MM.1S (cell line): ENCODE measurements at regions not wholly inside any gene's neighbourhood (a gene's known extent, or its start where the extent isn't known, plus 50 kb on each side); places are given as distances from the start of the nearest gene placed in this dataset.

Experiments used
- EZH2phosphoT487 ChIP-seq: fragments of 300-600 bp; sonication (generic); IDR thresholded peaks from 2 replicates; pipeline ENCODE4 v1.6.1; 2018; ENCODE audit warnings: antibody characterized with exemption, low read length
- TF ChIP-seq, protein P1 (sequence below): fragments of 300-600 bp; sonication (generic); IDR thresholded peaks from 2 replicates; pipeline ENCODE4 v1.5.1; 2016; ENCODE audit warnings: antibody characterized with exemption, low read length, mixed read lengths

DNA sequence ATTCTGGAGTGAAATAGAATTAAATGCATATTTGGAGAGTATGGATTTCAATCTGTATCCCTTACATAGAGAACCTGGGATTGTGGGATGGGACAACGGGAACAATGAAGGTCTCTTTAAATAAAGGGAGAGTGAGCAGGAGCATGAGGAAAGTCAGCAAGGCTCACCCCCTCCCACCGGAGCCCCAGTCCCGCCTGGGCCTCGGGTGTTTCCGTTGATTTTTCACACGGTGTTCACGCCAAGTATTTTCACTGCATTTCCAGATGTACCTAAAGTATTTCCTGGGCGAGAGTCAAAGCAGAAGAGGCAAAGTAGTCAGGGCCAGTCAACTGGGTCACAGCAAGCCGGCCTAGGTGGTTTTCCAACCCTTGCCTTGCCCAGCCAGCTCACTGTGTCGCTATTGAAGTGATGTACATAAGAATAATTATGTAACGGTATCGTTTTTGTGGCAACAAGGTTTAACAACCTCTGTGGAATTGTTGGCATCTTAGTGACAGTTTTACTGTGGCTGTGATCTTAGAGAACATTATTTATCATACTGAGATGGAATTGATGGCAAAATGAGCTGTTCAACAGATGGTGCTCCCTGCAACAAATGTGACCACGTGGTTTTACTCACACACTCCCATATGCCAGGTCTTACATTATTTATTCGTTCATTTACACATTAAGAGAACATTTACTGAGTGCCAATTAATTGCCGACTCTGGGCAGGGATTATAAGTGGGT, 177.3 kb downstream of the ADAMTS15 start:
- TF ChIP-seq, protein P1, sequence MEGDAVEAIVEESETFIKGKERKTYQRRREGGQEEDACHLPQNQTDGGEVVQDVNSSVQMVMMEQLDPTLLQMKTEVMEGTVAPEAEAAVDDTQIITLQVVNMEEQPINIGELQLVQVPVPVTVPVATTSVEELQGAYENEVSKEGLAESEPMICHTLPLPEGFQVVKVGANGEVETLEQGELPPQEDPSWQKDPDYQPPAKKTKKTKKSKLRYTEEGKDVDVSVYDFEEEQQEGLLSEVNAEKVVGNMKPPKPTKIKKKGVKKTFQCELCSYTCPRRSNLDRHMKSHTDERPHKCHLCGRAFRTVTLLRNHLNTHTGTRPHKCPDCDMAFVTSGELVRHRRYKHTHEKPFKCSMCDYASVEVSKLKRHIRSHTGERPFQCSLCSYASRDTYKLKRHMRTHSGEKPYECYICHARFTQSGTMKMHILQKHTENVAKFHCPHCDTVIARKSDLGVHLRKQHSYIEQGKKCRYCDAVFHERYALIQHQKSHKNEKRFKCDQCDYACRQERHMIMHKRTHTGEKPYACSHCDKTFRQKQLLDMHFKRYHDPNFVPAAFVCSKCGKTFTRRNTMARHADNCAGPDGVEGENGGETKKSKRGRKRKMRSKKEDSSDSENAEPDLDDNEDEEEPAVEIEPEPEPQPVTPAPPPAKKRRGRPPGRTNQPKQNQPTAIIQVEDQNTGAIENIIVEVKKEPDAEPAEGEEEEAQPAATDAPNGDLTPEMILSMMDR: no peak
- TF ChIP-seq EZH2phosphoT487: no peak
